T47D (cell line): ENCODE measurements at regions not wholly inside any gene's neighbourhood (a gene's known extent, or its start where the extent isn't known, plus 50 kb on each side); places are given as distances from the start of the nearest gene placed in this dataset.
A peak's percentile ranks its signal among the peaks of the same experiment; 100 is the strongest.
"Not testable (repeated sequence)": the region's sequence is repeated elsewhere in the genome, so short reads cannot be mapped to it uniquely, and the experiment has no call there.

Source experiments
- DNase-seq, 2 experiments: peaks; one replicate each; pipeline versions ENCODE4 v3.0.0 to v3.0.0-alpha.2; 2011 to 2012; ENCODE audit warnings: low read depth in 1 of 2, low spot score in 1 of 2
- JUND ChIP-seq: IDR thresholded peaks from 2 replicates; pipeline ENCODE4 v1.6.1; 2012; ENCODE audit warnings: low read depth
- in situ Hi-C: cut with HindIII; loops from 2 replicates; pipeline ENCODE4 v1.10.0; 2016; ENCODE audit warnings: low sequenced_read_pairs, low pct_unique_long_range_greater_than_20kb

GRCh38 chr13:40345654-40346372 lies 320.6 kb downstream of the FOXO1 start:
- TF ChIP-seq JUND = no peak
- in situ Hi-C loops = no loop called here
- no peak for DNase-seq

- no peak for TF ChIP-seq JUND
- no peak for DNase-seq
- in situ Hi-C loops = no loop called here
These were observed 319.8 kb downstream of the FOXO1 start for GRCh38 chr13:40346592-40346991.

DNA sequence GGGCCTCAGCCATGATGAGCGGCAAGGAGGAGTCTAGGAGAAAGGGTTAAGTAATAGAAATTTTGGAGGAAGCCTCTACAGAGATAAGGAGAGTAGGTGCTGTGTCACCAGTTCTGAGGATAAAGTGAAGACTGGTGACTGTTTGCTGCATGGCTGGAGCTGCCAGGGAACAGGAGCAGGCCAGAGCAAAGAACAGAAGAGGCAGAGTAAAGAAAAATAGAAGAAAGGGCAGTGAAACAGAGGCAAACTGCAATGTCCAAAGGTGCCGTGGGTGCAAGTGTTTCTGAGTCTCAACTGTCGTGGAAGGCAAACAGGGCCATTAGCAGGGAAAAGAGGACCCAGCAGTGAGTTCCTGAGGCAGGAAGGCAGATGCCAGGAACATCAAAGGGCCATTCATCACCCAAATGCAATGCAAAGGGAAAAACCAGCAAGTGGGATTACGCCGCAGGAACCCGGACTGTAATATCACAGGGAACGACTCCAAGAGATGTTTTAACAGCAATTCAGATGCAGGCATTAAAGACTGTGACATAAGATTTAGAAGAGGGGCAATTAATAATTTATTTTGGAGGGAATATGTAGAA lies 318.3 kb downstream of the FOXO1 start:
- no peak for DNase-seq

DNA sequence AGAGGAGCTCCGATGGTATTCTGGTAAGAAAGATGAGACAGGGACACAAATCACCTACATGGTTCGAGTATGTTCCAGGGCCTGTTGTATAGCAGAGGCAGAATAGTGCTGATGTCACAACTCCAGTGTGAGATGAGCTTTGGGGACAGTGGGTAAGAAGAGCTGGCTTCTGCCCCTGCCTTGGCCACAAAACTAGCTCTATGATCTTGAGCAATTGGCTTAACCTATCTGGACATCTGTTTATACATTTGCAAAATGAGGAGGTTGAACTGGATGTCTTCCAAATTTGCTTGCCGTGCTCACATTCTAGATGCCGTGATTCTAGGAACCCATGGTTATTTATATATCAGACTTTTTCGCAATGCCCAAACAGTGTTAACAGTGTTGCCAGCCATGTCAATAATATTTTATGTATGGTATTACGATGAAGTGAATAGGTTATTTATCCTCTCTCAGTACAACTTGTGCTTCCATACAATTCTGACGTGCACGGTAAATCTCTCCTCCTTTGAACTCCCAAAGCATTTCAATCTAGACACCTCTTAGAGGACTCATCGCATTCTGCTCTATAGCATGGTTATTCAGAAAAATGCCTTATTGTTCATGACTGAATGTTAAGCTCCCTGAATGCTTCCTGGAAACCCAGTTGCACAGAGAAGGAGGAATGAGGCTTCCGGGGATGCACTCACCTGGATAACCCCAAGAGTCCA lies 316.0 kb downstream of the FOXO1 start:
- in situ Hi-C loops = no loop called here
- no peak for TF ChIP-seq JUND
- DNase-seq = peak in 1 of 2 experiments; percentile 12

More for the DNA sequence above, 318.3 kb downstream of the FOXO1 start:
- no peak for TF ChIP-seq JUND
- in situ Hi-C loops = no loop called here

DNA sequence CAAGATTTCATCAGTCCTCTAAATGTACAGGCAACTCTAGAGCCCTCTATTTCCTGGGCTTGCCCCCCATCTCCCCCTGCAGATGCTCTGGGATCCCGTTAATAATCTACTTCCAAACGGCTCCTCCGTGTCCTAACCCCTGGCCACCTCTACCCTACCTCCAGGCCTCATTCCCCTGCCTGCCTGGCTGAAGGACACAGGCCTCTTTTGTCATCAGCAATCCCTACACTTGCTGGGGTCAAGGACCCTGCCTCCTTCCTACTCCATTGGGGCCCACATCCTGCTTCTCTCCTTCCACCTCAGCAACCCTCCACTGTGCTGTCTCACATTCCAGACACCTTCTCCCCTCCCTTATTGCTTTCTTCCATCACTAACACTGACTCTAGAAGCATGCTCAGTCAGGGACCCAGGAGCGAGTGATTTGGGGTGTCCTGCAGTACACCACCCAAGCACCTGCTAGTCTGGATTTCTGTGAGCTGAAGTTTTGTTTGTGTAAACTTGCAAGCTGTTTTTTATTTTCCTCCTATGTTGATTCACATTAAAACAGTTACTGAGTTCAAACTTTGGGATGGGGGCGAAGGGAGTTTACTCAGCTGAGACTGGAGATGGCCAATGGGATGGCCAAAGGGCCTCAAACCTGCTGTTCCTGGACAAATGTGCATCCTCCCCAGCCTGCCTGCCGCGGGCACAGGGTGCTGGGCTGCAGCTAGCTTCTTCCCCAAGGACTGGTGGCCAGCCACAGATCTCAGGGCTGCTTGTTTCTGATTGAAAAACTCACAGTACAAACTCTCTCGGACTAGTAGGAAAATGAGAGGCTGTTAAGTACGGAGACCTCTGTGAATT lies 314.7 kb downstream of the FOXO1 start:
- in situ Hi-C loops = no loop called here
- no peak for TF ChIP-seq JUND
- DNase-seq = no peak

DNA sequence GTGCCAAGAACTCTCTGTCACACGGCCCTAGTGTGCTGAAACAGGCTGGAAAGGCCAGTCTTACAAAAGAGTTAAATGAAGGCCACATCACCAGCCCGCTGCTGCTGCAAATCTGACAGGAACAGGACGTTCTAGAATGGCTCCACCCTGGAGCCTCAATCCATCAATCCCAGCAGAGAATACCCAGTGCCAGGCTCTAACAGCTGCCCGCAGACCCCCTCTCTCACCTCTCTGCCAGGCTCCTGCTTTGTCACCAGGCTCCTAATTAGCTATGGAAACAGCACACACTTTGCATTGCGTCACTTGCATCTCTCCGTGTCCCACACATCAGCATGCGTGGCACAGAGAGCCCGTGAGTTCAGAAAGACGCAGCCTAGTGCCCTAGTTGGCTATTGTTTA lies 314.1 kb downstream of the FOXO1 start:
- no peak for TF ChIP-seq JUND
- in situ Hi-C loops = no loop called here
- DNase-seq = no peak

GRCh38 chr13:40352802-40353562 lies 313.5 kb downstream of the FOXO1 start:
- TF ChIP-seq JUND = no peak
- in situ Hi-C loops = no loop called here
- DNase-seq = no peak

DNA sequence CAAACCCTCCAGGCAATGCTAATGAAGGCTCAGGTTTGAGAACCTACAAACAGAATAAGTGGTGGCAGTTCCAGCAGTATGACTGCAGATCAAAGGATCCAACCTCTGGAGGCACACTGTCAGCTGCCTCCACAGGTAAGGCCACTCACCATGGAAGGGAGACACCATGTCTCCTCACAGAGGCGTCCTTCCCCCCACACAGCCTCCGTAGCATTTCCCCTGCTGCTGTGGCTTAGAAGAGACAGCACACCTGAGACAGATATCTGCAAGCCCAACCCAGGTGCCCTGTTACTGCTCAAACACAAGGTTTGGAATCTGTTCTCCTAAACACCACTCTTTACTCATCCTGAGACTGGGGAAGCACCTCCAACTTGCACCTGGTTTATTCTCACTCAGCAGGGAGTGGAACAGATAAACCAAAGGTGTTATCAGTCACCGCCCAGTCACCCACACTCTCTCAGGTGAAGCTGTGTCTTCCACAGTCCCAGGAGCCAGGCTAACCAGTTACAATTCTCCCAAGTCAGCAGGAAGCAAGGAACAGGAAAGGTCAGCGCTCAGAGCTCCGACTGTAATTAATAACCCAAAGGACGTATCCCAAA lies 311.2 kb downstream of the FOXO1 start:
- no peak for DNase-seq

GRCh38 chr13:40356011-40356410 lies 310.4 kb downstream of the FOXO1 start:
- in situ Hi-C loops = no loop called here
- DNase-seq = no peak

More for the DNA sequence above, 311.2 kb downstream of the FOXO1 start:
- in situ Hi-C loops = no loop called here
- no peak for TF ChIP-seq JUND

GRCh38 chr13:40356458-40356857 lies 310.0 kb downstream of the FOXO1 start:
- DNase-seq, in situ Hi-C loops: not testable (repeated sequence)

More at GRCh38 chr13:40356011-40356410, 310.4 kb downstream of the FOXO1 start:
- TF ChIP-seq JUND = no peak

GRCh38 chr13:40362502-40362901 lies 303.9 kb downstream of the FOXO1 start:
- no peak for DNase-seq
- in situ Hi-C loops = no loop called here
- TF ChIP-seq JUND = no peak
